SHP77 (cell line): ENCODE measurements at regions not wholly inside any gene's neighbourhood (a gene's known extent, or its start where the extent isn't known, plus 50 kb on each side); places are given as distances from the start of the nearest gene placed in this dataset.
A peak's percentile ranks its signal among the peaks of the same experiment; 100 is the strongest.

Source experiments
- DNase-seq, 2 experiments: peaks; one replicate each; lab custom pipeline; 2025; lab: John Stamatoyannopoulos, UW

DNA sequence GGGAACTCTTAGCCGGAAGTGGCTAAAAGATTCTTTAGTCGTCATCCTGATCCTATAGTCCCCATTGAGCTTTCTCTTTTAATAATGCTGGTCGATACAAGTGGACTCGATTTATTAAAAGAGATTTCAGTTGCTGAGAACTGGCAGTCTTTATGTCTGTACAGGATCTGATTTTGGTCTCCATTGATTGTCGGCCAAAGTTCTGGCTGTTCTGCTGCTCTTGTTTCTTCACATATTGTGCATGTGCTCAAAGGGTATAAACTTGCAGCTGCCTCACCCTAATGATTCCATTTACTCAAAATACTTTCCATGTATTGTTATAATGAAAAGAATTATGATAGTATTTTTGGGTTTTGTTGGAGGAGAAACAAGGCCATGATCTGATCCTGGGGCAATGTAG, 100.7 kb upstream of the CTTNBP2 start:
- no peak for DNase-seq

DNA sequence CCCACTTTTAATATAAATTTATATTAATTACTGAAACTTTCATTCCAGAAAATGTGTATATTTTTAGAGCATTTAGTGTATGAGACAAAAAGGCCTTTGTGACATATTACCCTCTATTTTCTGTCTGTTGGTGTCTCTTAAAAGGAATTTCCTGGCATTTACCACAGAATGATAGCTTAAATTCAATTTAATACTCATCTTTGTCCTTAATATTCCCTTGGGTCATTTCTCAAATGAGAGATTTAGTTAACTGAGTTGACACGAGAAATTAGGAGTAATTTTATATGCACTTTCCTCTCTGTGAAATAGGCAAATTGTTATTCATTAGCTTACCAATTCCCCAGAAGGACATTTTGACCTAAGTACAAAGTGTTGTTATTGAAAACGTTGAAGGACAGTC, 101.7 kb upstream of the CTTNBP2 start:
- DNase-seq, result no peak

DNA sequence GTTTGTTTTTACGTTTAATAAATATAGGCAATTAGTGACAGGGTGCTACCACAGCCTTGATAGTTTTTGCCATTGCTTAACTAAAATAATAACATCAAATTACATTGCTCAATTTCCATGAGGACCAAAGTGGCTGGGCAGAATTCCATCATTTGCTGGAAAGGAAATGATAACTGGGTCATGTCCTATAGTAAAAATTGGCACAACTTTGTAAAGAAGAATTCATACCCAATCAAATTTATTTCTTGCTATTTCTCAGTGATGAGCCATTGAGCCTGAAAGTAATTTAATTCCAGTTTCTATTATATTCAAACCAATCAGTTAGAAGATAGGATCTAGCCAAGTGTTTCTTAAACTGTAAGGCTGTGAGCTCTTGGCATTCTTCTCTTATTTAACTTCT, 102.2 kb upstream of the CTTNBP2 start:
- no peak for DNase-seq

DNA sequence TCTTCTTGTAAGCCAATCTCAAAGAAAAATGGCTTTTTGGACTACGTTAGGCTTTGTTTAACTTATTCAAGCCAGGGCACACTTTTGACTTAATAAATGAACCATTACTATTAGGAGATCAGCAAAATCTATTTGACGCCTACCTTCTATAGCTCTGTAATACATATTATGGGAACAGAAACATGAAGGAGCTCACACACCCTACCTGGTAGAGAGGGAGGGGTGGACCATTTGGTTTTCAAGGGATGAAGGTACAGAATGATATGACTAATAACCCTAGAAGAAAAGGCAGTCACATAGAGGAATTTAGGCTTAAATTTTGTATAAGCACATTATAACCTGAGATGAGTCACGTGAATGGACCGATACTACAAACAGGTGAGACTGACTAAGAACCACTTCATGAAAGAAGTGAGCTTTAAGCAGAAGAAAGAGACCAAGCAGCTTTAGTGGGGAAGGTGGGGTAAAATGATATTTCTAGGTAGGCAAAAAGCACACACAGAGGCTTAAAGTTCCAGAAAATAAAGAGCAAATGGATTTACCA, 106.8 kb upstream of the CTTNBP2 start:
- no peak for DNase-seq

DNA sequence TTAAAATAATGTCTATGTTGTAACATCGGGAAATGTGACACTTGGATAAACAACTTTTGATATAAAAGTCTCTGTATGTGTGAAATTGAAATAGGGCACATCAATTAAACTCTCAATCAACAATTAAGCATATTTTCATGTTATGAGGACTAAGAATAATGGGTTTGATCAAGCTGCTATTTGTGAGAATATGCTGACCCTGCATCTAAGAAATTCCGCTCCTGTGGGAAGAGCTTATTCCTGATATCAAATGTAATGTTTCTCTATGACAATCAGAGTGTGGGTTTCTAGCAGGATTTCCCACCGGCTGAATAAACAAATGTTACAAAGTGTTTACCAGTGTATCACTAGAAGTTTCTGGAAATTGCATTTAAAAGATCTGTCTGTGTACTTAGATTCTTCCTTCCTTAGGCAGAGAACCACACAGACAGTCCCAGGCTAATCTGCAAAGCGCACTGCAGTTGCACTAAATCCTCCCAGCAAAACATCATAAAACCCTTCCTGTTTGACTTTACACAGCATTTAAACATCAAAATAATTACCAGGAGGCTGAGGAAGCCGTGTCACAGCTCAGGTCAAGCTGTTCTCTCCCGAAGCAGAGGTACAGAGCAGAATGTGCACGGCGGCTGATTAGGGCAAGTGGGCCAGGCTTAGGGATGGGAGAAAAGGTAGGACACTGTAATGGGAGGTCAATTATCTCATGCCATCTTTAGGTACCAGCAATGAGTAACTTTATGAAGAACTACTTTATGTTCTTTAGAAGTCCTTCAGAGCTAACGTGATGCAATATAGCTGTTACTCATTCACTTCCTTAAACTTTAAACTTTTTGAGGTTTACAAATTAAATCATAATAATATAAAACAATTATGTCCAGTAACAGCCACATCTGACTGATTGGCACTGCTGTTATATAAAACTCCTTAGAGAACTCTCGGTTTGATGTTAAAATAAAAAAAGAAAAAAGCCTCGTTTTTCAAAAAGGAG, 109.1 kb upstream of the CTTNBP2 start:
- no peak for DNase-seq

DNA sequence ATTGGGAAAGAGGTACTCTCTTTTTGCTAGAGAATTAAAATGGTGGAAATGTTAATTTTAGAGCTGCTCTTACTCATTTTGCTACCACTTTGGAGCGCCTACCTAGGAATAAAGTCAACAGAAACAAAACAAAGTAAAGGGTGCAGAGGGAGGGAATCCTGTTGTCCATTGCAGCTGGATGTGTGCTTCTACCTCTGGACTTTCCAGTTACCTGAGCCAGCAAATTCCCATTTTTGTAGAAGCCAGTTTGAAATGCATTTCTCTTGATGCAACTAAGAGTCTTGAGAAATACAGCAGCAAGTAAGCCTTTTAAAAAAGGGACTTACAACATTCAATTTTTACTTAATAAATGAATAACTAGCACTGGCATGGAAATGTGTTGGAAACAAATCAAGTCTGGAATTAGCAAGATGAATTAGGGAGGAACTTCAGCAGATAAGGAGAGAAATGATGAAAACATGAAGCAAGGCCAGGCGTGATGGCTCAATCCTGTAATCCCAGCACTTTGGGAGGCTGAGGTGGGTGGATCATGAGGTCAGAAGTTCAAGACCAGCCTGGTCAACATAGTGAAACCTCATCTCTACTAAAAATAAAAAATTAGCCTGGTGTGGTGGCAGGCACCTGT, 113.5 kb upstream of the CTTNBP2 start:
- no peak for DNase-seq

DNA sequence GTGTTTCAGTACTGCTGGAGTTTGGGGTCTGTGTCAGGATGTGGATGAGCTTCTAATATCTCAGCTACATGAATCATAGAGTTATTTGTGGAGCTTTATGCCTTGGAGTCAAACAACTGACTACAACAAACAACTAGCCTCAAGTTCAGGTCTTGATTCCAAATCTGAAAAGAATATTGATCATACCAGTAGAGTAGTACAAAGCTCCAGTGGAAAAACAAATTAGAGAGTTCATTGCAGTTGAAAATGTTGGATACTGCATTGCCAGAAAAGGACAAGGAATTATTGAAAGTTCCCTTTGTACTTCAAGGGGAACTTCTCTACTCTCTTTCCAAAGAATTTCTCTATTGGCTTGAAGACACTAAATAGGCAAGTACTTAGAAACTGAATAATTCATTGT, 117.6 kb upstream of the CTTNBP2 start:
- DNase-seq, result no peak

DNA sequence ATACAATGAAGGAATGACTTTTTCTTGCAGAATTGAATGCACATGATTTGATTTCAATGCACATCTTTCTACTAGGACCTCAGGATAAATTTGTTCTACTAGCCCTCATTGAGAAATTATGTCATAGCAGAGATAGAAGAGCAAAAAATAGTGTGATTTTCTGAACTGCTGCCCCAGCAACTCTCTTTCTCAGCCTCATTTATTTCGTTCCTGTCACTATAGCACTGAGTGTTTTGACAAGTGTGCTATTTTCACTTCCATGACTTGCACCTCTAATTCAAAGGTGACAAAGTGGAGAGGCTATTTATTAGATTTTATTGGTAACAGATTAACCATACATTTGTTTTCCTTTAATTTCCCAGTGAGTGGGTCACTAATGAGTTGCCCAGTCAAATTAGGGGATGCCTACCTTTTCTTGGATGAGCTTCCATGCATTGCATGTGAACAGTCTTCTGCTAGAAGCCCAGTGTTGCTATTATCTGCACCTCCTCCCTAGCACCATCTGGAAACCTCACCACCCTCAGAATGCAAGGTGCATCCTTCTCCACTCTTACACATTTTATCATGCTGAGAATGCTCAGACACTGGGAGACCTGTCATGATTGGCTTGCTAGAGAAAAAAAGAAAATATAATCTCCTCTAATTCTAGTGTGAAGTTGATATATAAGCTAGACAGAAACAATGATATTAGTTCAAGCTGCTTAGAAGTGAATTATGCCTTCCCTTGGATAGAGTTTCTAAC, 119.6 kb upstream of the CTTNBP2 start:
- DNase-seq, result no peak

DNA sequence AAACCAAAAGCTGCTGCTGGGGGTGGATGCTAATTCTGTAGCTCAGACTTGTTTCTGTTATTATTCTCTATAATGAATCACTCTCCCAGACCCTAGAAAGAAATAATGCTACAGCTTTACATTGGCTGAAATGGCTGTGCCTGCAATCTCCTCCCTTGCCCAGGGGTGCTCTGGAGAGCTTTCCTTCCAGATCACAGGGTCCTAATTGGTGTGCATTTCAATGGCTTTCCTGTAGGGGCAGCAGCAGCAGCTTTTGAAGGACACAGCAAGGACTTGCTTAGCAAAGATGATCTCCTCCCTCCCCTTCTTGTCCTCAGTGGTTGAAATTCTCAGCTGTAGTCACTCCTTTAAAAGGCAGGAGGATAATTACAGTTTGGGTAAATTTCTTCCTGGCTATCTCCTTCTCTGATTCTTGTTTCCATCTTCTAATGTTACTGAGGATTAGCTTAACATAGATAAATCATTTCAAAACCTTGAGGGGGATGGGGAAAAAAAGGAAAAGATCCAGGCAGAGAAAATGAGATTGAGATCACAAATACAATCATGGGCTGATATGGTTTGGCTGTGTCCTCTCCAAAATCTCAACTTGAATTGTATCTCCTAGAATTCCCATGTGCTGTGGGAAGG, 120.2 kb upstream of the CTTNBP2 start:
- peak; percentile 38 to 44 for DNase-seq

DNA sequence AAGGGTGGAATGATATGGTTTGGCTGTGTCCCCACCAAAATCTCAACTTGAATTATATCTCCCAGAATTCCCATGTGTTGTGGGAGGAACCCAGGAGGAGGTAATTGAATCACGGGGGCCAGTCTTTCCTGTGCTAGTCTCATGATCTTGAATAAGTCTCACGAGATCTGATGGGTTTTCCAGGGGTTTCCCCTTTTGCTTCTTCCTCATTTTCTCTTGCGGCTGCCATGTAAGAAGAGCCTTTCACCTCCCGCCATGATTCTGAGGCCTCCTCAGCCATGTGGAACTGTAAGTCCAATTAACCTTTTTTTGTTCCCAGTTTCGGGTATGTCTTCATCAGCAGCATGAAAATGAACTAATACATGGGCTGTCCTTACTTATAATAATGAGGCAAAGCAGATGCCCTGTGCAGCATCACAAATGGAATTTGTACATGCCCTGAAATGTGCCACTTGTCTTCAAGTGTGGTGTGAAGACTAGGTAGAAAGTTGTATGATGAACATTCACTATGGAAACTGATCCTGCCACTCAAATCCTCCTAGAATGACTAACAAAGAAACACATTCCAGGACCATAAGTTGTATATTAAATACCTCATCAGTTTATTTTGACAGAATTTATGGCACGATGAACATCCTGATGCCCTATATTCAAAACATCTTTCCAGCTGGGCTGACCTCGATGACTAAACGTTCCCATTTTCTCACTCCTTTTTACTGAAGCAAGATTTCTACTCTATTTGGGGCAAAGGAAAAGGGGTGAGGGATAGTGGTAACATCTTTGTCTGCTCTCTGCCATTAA, 122.8 kb upstream of the CTTNBP2 start:
- DNase-seq, result no peak

DNA sequence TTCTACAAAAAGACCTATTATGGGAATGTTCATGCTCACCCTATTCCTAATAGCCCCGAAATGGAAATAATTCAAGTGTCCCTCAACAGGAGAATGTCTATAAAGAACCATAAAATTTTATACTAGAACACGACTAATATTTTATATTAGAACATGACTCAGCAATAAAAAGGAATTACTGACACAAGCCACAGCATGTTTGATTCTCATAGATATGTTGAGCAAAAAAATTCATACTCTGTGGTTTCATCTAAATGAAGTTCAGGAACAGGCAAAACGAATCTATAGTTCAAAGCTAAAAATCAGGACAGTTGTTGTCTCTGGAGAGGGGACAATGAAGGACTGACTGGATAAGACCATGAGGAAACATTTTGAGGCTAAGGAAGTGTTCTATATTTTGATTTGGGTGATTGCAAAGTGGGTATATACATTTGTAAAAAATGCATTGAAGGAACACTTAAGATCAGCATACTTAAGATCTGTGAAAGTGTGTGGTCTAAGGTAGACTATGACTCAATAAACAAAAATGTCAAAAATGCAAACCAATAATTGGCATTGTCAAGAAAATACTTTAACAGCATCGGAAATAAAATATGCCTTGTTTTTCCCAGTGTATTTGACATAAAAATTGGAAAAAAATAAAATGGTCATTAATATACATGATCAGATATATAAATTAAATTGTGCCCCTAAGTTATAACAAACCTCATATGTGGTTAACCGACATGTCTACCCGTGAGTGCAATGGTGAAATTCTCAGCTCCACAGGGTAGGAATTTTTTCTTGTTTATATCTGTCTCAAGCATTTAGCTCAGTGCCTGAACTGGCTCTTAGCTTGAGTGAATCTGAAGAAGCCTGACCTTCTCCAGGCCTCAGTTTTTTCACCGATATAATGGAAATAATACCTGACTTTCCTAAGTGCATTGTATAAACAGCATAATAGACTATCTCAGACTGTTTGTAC, 124.9 kb upstream of the CTTNBP2 start:
- DNase-seq, result no peak

DNA sequence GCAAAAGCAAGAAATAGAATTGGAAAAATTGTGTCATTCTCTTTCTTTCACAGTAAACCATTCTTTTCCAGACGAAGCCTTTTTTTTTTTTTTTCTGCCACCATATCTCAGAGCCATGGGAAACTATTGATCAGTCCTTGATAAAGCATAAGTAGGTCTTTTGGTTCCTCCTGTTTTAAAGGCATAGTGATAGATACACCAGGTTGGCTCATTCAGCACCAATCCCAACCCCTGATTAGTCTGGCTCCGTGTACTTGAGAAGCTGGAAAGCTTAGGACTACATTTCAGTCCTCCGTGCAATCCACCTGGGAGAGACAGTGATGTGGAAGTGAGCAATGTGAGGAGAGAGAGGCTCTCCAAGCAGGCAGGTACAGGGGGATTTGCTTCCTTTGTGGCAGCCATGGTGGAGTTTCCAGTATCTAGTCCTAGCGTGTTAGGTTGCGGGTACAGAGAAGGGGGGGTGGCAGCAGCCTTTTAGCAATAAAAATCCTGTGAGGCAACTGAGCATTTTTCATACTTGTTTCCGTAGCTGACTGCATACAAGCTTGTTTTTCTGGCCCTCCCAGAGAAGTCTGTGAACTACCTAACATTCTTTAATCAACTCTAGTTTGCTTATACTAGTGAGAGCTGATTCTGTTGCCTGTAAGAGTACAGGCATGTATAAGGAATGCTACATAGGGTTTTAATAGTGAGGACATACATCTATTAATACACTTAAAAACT, 127.4 kb upstream of the CTTNBP2 start:
- no peak for DNase-seq

DNA sequence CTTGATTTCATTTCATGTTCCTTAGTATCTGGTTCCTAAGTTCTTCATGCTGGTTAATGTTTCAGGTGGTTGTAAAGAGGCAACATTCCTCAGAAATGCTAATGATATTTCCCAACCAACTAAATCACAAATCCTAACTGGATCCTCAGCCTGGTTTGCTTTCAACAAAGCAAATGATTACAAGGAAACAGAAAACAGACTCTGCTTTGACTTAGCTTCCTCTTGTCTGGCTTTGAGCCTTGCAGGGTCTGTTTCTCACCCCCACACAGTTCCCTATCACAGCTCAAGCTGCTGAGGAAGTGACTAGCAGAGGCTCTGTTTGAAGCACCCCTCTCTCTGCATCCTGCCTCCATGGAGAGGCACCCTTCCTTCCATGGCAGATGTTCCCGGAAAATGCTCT, 130.2 kb upstream of the CTTNBP2 start:
- DNase-seq, result no peak

DNA sequence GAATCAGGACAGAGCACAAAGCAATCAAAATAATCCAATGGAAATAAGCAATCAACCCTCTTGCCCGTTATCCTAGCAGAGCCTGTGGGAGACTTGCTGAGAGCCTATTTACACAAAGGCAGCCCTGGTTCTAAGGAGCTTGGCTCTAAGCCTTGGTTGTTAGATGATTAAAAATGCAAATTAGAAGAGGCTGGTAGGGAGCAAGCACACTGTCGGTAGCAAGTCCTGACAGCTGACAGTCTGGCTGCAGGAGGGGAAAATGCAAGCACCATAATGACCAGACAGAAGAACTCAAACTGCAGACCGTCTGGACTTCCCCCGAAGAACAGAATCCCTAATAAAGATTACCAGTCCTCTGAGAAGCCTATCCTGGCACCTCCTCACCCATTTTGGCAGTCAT, 131.8 kb upstream of the CTTNBP2 start:
- DNase-seq, result no peak

DNA sequence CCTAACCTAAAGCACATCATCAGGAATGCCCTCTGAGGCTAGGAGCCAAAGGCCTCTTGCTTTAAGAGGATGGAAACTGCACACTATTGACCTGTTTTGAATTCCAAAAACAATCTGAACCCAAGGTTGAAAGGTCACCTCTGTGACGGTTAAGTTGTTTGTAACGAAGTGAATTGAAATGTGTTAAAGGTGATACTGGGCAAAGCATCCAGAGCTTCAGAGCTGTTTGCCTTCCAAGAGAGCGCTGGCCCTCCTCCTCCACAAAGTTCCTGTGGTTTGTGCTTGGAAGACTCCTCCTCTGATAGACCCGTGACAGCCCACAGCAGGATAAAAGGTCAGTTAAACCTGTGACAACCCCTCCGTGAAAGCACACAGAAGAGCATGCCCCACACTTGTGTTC, 133.7 kb upstream of the CTTNBP2 start:
- DNase-seq, result no peak

DNA sequence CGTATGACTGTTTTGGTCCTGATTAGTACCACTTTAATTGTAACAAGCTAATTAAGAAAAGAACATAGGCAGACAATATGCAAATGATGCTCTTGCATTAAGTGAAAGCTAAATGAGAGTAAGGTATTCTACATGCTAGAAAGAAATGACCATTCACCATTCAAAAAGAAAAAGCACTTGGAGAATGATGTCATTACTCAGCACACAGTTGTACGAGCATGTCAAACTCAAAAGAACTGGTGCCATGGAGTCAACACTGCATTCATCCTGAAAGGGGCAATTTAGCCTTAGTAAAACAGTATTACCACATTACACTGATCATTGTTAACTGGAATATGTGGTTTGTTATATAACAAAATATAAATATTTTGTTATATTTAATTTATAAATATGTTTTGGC, 136.2 kb upstream of the CTTNBP2 start:
- DNase-seq, result no peak

DNA sequence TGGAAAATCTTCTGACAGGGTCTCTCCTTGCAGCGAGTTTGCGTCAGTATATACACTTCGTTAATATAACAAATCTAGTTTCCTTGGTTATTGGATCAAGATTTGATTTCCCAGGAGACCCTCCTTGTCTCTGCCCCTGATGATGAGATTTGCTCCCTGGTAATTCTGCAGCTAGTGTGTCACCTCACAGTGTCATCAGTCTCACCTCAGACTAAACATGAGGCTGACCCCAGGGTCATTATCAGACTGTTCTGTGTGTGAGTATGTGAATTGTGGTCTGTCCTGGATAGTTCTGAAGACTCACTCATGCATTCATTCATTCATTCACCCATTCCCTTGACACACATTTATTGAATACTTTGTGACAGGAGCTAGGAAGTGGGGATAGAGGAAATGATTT, 138.4 kb upstream of the CTTNBP2 start:
- DNase-seq, result no peak

DNA sequence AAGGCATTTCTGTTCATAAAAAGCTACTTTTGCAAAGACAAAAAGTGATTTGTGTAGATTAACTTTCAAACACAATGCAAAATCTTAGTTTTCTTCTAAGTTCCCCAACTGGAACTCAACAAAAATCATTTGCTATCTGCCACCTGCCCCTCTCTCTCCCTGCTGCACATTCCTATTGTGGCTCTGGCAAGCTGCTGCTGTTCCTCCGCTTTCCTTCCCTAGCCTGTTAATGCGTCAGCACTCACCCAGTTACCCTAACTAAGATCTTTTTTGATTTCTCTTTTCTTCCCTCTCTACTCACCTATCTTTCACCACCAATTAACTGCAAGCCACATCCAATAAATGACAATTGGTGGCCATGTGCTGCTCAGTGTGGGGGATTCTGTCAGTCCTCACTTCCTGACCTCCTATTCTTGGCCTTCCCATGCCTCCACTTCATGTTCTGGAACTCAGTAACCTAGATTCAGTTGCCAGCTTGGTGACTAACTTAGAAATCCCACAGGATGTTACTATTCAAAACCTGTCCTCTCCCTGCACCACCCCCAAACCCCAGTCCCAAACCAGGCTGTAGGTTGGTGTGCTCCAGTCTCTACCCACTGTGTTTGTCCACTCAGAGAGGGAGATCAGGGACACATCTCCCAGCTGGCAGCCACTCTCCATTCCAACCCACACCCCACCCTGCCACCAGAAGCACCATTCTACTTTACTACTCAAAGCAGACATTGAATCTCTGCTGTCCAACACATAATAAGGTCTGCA, 140.2 kb upstream of the CTTNBP2 start:
- no peak for DNase-seq

DNA sequence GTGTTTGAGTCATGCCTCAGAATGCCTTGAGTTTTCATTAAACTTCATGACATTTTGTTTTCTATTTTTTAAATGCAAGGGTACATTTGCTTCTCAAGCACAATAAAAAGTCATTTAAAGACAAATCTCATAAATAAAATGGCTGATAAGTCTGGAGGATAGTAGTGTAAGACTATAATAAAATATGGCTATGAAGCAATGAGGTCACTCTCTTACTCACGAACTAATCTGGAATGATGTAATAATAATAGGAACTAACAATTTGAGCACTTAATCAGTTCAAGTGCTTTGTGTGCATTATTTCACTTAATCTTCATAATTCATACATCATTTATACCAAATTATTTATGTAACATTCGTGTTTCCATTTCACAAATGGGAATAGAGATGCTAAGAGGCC, 149.3 kb upstream of the CTTNBP2 start:
- no peak for DNase-seq
